ENCODE measurements at regions not wholly inside any gene's neighbourhood (a gene's known extent, or its start where the extent isn't known, plus 50 kb on each side); places are given as distances from the start of the nearest gene placed in this dataset.
"Not testable (repeated sequence)": the region's sequence is repeated elsewhere in the genome, so short reads cannot be mapped to it uniquely, and the experiment has no call there.

GRCh38 chr13:18822655-18823639, 358.7 kb downstream of the TUBA3C start:
- DNase-seq: not testable (repeated sequence)

GRCh38 chr13:18773988-18774387, 407.6 kb downstream of the TUBA3C start:
- DNase-seq: not testable (repeated sequence)

GRCh38 chr13:18741696-18742095, 439.9 kb downstream of the TUBA3C start:
- DNase-seq: not testable (repeated sequence)

- no peak for DNase-seq
These were observed 442.3 kb downstream of the TUBA3C start for GRCh38 chr13:18739310-18739709.

GRCh38 chr13:18738086-18738485, 443.5 kb downstream of the TUBA3C start:
- not testable (repeated sequence) for DNase-seq

- DNase-seq: not testable (repeated sequence)
These were observed 454.5 kb downstream of the TUBA3C start for GRCh38 chr13:18727138-18727537.

GRCh38 chr13:18726524-18726923, 455.1 kb downstream of the TUBA3C start:
- DNase-seq: not testable (repeated sequence)

- DNase-seq: not testable (repeated sequence)
These were observed 456.3 kb downstream of the TUBA3C start for GRCh38 chr13:18725242-18725822.

GRCh38 chr13:18714889-18715288, 466.7 kb downstream of the TUBA3C start:
- no peak for DNase-seq

GRCh38 chr13:18710673-18711072, 471.0 kb downstream of the TUBA3C start:
- DNase-seq: not testable (repeated sequence)

GRCh38 chr13:18706538-18706937, 475.1 kb downstream of the TUBA3C start:
- not testable (repeated sequence) for DNase-seq

GRCh38 chr13:18702464-18703247, 479.0 kb downstream of the TUBA3C start:
- DNase-seq: not testable (repeated sequence)

GRCh38 chr13:18698332-18698731, 483.3 kb downstream of the TUBA3C start:
- DNase-seq: not testable (repeated sequence)

GRCh38 chr13:18697851-18698250, 483.8 kb downstream of the TUBA3C start:
- not testable (repeated sequence) for DNase-seq

- DNase-seq: not testable (repeated sequence)
These were observed 484.4 kb downstream of the TUBA3C start for GRCh38 chr13:18697221-18697620.

- not testable (repeated sequence) for DNase-seq
These were observed 504.2 kb downstream of the TUBA3C start for GRCh38 chr13:18677403-18677802.

- not testable (repeated sequence) for DNase-seq
These were observed 506.4 kb downstream of the TUBA3C start for GRCh38 chr13:18675268-18675667.

GRCh38 chr13:18673794-18674193, 507.8 kb downstream of the TUBA3C start:
- not testable (repeated sequence) for DNase-seq

- not testable (repeated sequence) for DNase-seq
These were observed 515.0 kb downstream of the TUBA3C start for GRCh38 chr13:18666585-18666984.

- DNase-seq: not testable (repeated sequence)
These were observed 515.9 kb downstream of the TUBA3C start for GRCh38 chr13:18665716-18666115.

- DNase-seq: not testable (repeated sequence)
These were observed 516.5 kb downstream of the TUBA3C start for GRCh38 chr13:18665124-18665523.

GRCh38 chr13:18663222-18663621, 518.4 kb downstream of the TUBA3C start:
- not testable (repeated sequence) for DNase-seq

GRCh38 chr13:18643644-18644172, 537.9 kb downstream of the TUBA3C start:
- DNase-seq: peak; percentile 34

All from activated CD4-positive, CD25-positive, alpha-beta regulatory T cell treated with anti-CD3 and anti-CD28 coated beads, Interleukin-2, amount 50 U/mL, for 72 hours (primary cell).